Activated CD4-positive, alpha-beta T cell treated with anti-CD3 and anti-CD28 coated beads, Interleukin-2, Interleukin-6, amounts not matched to agents 100 ng/mL and 50 ng/mL, durations not matched to agents 16 hours and 8 hours (primary cell): ENCODE measurements at regions not wholly inside any gene's neighbourhood (a gene's known extent, or its start where the extent isn't known, plus 50 kb on each side); places are given as distances from the start of the nearest gene placed in this dataset.
"Not testable (repeated sequence)": the region's sequence is repeated elsewhere in the genome, so short reads cannot be mapped to it uniquely, and the experiment has no call there.

ENCODE experiments used
- DNase-seq: peaks from one replicate; pipeline ENCODE4 v3.0.0-alpha.2; 2020

GRCh38 chr12:69149270-69149669 lies 90.1 kb upstream of the CPSF6 start:
- no peak for DNase-seq

- no peak for DNase-seq
Measured at GRCh38 chr12:69150083-69150795, 89.1 kb upstream of the CPSF6 start.

GRCh38 chr12:69150796-69151127 lies 88.6 kb upstream of the CPSF6 start:
- DNase-seq: no peak

DNA sequence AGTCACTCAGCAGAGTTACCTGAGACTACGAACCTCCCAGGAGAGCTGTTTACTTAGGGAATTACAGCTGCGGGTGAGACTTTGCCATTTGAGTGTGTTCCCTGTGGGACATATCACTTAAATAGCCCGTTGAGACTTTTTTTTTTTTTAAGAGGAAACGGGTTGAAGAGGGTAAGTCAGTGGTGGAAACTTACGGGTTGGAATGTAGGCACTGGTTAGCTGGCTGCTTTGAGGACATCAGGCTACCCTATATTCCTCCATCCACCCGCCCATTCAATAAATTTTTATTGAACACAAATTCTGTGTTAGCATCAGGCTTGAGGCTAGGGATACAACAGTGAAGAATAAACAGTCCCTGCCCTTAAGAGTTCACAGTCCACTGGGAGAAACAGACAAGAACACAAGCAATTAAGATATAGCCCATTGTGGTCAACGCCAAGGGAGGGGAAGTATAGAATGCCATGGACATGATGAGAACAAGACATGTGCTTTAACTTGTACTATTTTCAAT lies 88.1 kb upstream of the CPSF6 start:
- DNase-seq: no peak

DNA sequence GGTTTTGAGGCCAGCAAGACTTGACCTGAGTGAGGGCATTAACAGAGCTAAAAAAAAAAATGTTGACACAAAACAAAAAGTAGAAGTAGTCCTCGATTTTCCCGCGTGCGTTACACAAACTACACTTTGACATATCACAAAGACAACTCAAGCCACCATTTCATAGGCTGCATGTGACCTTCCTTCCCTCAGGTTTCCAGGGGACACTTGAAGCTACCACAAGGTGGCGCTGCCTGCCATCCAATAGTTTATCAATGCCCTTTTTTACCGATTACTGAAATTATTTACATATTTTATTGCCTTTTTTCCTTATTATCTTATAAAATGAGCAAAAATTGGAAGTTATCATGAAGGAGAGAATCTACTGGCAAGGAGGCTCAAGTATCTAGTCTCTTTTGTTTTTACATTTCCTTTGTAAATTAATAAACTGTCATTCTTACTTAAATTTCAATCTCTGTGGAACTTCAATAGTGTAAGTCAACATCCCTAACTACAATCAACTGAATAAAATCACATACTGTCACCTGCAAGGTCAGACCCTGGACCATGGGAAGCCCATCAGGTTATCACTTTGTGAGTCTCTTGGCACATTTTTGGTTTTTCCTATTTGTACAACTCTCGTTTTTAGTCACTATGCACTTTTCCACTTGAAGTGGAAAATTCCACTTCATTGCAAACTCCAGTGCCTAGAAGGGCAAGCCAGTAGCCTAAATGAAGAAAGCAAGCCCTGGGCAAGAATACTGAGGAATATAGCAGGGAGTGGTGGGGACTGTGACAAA lies 84.6 kb upstream of the CPSF6 start:
- peak; percentile 82 for DNase-seq

GRCh38 chr12:69157023-69157655 lies 82.2 kb upstream of the CPSF6 start:
- peak; percentile 96 for DNase-seq

DNA sequence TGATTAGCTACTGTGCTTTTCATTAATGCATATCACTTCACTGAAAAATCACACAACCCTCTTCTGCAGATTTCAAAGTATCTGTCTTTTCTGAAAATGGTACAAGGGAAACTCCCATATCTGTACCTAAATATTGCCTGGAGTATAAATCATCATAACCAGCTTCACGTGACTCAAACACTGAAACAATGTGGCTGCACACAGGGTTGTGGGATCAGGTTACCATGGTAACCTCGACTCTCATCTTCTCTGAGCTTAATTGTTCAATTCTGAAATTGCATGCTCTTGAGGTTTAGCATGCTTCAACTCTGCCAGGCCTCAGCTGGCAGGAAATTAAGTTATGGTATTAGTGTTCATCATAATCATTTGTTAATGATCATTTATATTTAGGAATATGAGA lies 77.5 kb upstream of the CPSF6 start:
- DNase-seq: peak; percentile 89

DNA sequence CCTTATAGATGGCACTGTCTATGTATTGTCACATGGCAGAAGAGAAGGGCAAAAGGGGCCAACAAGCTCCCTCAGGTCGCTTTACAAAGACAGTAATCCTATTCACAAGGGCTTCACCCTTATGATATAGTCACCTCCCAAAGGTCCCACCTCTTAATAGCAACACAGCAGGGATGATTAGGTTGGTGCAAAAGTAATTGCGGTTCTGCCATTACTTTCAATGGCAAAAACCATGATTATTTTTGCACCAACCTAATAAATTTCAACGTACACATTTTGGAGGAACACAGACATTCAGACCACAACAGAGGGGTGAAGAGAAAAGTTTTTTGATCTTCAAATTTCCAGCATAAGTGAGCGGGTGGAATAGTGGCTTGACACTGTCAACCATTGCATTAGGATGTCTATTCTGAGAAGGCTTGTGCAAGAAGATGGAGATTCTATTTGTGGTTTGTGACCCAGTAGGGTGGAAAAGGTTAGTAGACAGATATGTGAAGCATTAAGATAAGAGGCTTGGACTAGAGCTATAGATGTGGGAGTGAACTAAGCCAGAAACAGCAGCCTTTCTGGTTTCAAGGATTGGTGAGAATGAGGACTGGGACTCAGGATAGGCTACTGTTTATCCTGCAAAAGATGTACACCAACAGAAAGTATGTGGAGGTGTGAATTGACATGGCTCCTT lies 75.5 kb upstream of the CPSF6 start:
- DNase-seq: no peak

- no peak for DNase-seq
Measured at GRCh38 chr12:69167648-69168165, 71.7 kb upstream of the CPSF6 start.

GRCh38 chr12:69168363-69168762 lies 71.0 kb upstream of the CPSF6 start:
- no peak for DNase-seq

DNA sequence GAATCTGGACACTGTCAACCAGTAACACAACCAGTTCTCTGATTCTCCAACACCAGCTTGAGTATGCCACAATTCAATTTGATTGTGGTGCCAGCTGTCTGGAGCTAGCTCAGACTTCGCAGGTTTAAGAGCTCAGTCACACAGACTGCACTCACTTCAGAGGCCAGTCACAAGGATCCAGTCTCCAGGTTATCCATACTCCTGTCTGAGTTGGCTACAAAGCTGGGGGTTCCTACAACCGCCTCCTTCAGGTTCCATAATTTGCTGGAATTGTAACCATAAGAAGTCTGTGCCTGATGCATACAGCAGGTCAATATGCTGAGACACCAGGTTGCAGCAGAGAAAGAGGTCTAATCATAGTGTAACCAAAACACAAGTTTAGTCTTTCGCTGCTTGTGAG lies 70.5 kb upstream of the CPSF6 start:
- DNase-seq: no peak

- DNase-seq: no peak
Measured at GRCh38 chr12:69170293-69170692, 69.1 kb upstream of the CPSF6 start.

- DNase-seq: no peak
Measured at GRCh38 chr12:69171881-69172280, 67.5 kb upstream of the CPSF6 start.

DNA sequence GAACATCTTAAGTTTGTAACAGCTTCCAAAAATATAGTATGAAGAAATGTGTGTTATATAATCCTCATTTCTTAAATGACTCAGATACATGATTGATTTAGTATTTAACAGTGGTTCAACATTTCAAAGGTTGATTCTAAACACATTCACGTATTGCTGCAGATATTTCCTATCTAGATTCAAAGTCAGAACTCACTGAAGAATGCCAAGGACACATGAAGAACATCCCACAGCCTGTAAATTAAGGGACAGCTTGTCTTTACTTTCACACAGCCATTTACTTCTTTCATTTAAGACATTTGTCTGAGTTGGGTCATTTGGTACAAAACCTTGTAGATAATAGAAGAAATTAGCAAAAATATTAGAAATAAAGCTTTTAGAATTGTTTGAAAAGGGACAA lies 66.9 kb upstream of the CPSF6 start:
- no peak for DNase-seq

DNA sequence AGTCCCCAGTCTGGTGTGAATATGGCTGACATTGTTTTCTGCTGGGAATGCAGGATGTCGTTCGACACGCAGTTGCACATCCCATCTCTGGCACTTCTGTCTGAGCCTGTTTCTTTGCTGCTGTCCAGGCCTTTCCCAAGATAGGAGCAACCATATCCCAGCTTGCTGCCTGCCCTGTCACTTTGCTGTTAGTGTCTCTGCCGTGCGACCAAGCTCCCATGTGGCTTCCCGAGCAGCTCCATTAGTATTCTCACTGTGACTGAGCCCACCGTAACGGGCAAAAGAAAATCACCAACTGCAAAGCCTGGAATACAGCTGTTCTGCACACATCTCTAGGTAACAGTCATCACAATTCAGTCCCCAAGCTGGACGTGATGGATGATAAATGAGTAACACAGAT lies 66.0 kb upstream of the CPSF6 start:
- DNase-seq: no peak

DNA sequence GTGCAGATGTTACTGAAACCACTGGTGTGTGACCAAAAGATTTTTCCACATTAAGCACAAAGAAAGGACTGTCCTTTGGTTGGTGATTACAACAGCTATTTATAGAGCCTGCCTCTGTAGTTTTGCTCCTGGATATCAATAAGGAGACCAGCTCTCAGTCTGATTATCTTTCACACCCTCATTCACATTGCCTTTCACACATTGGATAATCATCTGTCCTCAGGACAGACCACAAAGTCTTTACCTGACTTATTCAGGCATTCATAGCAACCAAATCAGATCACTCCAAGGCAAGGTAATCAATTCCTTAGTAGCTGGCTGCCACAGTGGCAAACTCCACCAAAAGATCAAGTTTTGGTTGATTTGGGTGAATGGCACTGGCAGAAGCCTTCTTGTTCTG lies 59.6 kb upstream of the CPSF6 start:
- no peak for DNase-seq

GRCh38 chr12:69187572-69187971 lies 51.8 kb upstream of the CPSF6 start:
- DNase-seq: not testable (repeated sequence)

DNA sequence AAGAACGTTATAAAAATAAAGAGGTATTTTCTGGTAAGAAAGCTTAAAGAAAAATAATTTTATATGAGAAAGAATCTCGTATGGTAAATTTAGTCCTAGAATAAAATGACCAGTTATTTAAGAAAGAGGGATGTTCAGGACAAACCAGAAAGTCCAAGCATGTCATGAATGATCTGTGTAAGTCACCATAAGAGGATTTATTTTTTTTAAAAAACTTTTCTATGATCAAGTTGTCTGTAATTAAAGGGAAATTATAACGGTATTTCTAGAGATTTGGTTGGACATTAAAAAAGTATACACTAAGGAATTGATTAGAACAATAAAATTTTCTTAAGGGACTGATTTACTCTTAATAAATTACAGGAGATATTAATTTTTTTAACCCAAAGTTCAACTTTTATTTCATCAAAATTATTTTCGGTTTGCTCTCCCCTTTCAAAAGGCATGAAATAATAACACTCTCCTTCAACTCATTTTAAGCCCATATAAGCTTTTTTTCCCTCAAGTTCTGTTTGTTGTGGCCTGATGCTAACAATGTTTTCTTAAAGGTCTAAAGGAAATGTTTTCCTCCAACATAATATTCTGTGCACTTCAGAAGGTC lies 49.9 kb upstream of the CPSF6 start:
- no peak for DNase-seq
